ENCODE measurements at regions not wholly inside any gene's neighbourhood (a gene's known extent, or its start where the extent isn't known, plus 50 kb on each side); places are given as distances from the start of the nearest gene placed in this dataset.

DNA sequence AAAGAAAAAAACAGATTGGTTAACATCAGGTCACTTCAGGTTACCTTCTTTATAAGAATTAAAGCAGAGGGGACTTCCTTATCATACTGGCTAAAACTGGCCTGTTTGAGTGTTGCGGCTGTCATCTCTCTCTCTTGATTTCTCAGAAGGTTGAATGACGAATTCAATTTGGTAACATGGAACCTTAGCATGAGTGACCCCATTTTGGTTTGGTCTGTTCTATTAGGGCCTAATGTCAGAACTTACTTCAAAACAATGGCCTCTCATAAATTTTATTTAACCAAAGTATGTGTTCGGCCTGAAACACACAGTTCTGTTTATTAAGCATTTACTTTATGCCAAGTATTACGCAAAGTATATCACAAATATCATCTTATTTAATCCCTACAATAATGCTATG is 147.5 kb downstream of the CAAP1 start:
- Histone ChIP-seq H3K9ac (ENCODE audit: insufficient read depth in 1 of 2, low read length in 2 of 2) (no peak overlapping the region), H3K4me1 (ENCODE audit: control insufficient read depth in 5 of 5, insufficient read depth in 5 of 5, low read length in 5 of 5) (no peaks in the 10 kb centered on the region), H3K4me3 (no peak overlapping the region), H3K9me3 (ENCODE audit: control insufficient read depth in 4 of 4, insufficient read depth in 3 of 4, low read length in 3 of 4) (no peaks in the 10 kb centered on the region), H3K27me3 (ENCODE audit: control insufficient read depth in 3 of 3, insufficient read depth in 3 of 3, low read length in 2 of 3) (no peaks in the 10 kb centered on the region), H3K36me3 (ENCODE audit: control insufficient read depth in 4 of 4, insufficient read depth in 4 of 4, low read length in 4 of 4) (no peaks in the 10 kb centered on the region), H3K27ac (ENCODE audit: low read depth in 1 of 2, low read length in 1 of 2) (no peak overlapping the region)
- no peak for TF ChIP-seq CTCF (IDR thresholded peaks at IDR 0.05; ENCODE audit: control extremely low read depth, extremely low read depth)
- WGBS, 2 donors = 89 to 90% methylated on average over 4 of the region's 4 CpGs
- ATAC-seq (ENCODE audit: insufficient read depth, low FRiP score) (no peak), DNase-seq (no peak)

- no peak overlapping the region for H3K4me3 ChIP-seq
- no peaks in the 10 kb centered on the region for H3K36me3 ChIP-seq (ENCODE audit: control insufficient read depth in 4 of 4, insufficient read depth in 4 of 4, low read length in 4 of 4)
- peak; percentile 33 for TF ChIP-seq CTCF (IDR thresholded peaks at IDR 0.05; ENCODE audit: control extremely low read depth, extremely low read depth)
- no peaks in the 10 kb centered on the region for H3K4me1 ChIP-seq (ENCODE audit: control insufficient read depth in 5 of 5, insufficient read depth in 5 of 5, low read length in 5 of 5)
- no peak overlapping the region for H3K9ac ChIP-seq (ENCODE audit: insufficient read depth in 1 of 2, low read length in 2 of 2)
- no peak overlapping the region for H3K27ac ChIP-seq (ENCODE audit: low read depth in 1 of 2, low read length in 1 of 2)
- WGBS, 2 donors = 43 to 47% methylated on average over 2 of the region's 2 CpGs
- H3K9me3 ChIP-seq (ENCODE audit: control insufficient read depth in 4 of 4, insufficient read depth in 3 of 4, low read length in 3 of 4) = no peaks in the 10 kb centered on the region
- ATAC-seq (ENCODE audit: insufficient read depth, low FRiP score) = no peak
- H3K27me3 ChIP-seq (ENCODE audit: control insufficient read depth in 3 of 3, insufficient read depth in 3 of 3, low read length in 2 of 3) = no peaks in the 10 kb centered on the region
- peak in 2 of 3 donors; percentile 29 for DNase-seq
Observed at GRCh38 chr9:26744191-26744965, 148.2 kb downstream of the CAAP1 start.

- DNase-seq = no peak
- no peak for TF ChIP-seq CTCF (IDR thresholded peaks at IDR 0.05; ENCODE audit: control extremely low read depth, extremely low read depth)
- Histone ChIP-seq H3K9ac (ENCODE audit: insufficient read depth in 1 of 2, low read length in 2 of 2) (no peak overlapping the region), H3K27ac (ENCODE audit: low read depth in 1 of 2, low read length in 1 of 2) (no peak overlapping the region), H3K36me3 (ENCODE audit: control insufficient read depth in 4 of 4, insufficient read depth in 4 of 4, low read length in 4 of 4) (no peaks in the 10 kb centered on the region), H3K27me3 (ENCODE audit: control insufficient read depth in 3 of 3, insufficient read depth in 3 of 3, low read length in 2 of 3) (no peaks in the 10 kb centered on the region), H3K9me3 (ENCODE audit: control insufficient read depth in 4 of 4, insufficient read depth in 3 of 4, low read length in 3 of 4) (no peaks in the 10 kb centered on the region), H3K4me1 (ENCODE audit: control insufficient read depth in 5 of 5, insufficient read depth in 5 of 5, low read length in 5 of 5) (no peaks in the 10 kb centered on the region), H3K4me3 (no peak overlapping the region)
- ATAC-seq (ENCODE audit: insufficient read depth, low FRiP score) = no peak
- WGBS, 2 donors = 5 to 24% methylated on average over 2 of the region's 2 CpGs
Observed at GRCh38 chr9:26742828-26743476, 149.7 kb downstream of the CAAP1 start.

All from lung (tissue), 11 donors.